ENCODE measurements at regions not wholly inside any gene's neighbourhood (a gene's known extent, or its start where the extent isn't known, plus 50 kb on each side); places are given as distances from the start of the nearest gene placed in this dataset.

DNA sequence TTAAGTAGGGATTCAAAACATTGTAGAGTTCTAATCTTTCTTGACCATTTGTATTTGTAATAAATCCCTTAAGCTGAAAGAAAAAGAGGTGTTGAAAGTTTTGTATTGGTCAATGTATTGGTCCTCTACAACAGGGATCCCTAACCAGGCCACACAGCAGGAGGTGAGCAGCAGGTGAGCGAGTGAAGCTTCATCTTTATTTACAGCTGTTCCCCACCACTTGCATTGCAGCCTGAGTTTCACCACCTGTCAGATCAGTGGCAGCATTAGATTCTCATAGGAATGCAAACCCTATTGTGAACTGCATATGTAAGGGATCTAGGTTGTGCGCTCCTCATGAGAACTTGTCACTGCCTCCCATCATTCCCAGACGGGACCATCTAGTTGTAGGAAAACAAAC is 715.7 kb upstream of the NXPH2 start:
- TF ChIP-seq, protein P1, sequence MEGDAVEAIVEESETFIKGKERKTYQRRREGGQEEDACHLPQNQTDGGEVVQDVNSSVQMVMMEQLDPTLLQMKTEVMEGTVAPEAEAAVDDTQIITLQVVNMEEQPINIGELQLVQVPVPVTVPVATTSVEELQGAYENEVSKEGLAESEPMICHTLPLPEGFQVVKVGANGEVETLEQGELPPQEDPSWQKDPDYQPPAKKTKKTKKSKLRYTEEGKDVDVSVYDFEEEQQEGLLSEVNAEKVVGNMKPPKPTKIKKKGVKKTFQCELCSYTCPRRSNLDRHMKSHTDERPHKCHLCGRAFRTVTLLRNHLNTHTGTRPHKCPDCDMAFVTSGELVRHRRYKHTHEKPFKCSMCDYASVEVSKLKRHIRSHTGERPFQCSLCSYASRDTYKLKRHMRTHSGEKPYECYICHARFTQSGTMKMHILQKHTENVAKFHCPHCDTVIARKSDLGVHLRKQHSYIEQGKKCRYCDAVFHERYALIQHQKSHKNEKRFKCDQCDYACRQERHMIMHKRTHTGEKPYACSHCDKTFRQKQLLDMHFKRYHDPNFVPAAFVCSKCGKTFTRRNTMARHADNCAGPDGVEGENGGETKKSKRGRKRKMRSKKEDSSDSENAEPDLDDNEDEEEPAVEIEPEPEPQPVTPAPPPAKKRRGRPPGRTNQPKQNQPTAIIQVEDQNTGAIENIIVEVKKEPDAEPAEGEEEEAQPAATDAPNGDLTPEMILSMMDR (conservative IDR thresholded peaks at IDR 0.05; ENCODE audit: low read length): no peak
- no peak for TF ChIP-seq EZH2phosphoT487 (IDR thresholded peaks at IDR 0.05; ENCODE audit: borderline replicate concordance)
